ENCODE measurements at regions not wholly inside any gene's neighbourhood (a gene's known extent, or its start where the extent isn't known, plus 50 kb on each side); places are given as distances from the start of the nearest gene placed in this dataset.
"Not testable (repeated sequence)": the region's sequence is repeated elsewhere in the genome, so short reads cannot be mapped to it uniquely, and the experiment has no call there.

DNA sequence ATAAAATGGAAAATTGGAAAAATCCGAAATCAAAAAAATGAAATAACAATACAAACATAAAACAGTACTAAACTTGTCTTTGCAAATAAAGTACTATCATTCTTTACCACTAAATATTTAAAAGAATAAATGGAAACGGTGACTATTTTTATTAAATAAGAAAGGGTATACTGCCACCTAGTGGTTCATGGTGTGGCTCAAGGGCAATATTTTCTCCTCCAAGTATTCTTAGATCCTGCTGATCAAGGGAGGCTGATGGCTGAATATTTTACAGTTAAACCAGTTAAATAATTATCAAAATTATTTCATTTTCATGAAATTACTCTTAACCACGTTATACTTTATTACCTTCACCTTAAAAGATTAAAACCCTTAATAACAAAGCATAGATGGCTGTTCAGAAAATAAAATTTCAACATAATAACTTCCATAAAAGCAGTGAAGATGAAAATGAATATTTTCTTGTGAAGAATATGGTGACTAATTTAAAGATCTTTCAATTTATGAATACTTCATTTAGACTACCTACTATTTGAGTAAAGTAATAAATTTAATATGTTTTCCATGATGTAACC is 1793.9 kb downstream of the NCAM2 start:
- Histone ChIP-seq H3K9ac (ENCODE audit: low read depth, low read length) (no peak overlapping the region), H3K9me3 (ENCODE audit: control insufficient read depth, insufficient read depth, low read length) (no peaks in the 10 kb centered on the region), H3K4me1 (ENCODE audit: control insufficient read depth, insufficient read depth, low read length) (no peaks in the 10 kb centered on the region), H3K27ac (ENCODE audit: low read depth, low read length) (no peak overlapping the region), H3K36me3 (ENCODE audit: control insufficient read depth, insufficient read depth, low read length) (no peaks in the 10 kb centered on the region), H3K27me3 (ENCODE audit: control insufficient read depth, insufficient read depth, low read length) (no peaks in the 10 kb centered on the region), H3K4me3 (ENCODE audit: low read depth, low read length) (no peak overlapping the region)

DNA sequence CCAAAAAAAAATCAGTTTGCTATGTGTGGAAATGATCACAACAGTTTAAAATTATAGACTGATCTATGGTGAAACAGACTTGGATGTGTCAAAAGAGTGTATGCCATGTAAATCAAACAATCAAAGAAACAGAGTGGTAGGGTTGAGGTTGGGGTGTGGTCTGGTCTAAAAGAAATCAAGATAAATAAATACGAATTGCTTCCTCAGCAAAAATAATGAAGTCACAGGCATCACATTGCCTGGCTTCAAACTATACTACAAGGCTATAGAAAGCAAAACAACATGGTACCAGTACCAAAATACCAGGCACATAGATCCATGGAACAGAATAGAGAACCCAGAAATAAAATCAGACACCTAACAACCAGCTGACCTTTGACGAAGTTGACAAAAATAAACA is 1796.9 kb downstream of the NCAM2 start:
- Histone ChIP-seq H3K4me3 (ENCODE audit: low read depth, low read length) (no peak overlapping the region), H3K27me3 (ENCODE audit: control insufficient read depth, insufficient read depth, low read length) (no peaks in the 10 kb centered on the region), H3K27ac (ENCODE audit: low read depth, low read length) (no peak overlapping the region), H3K9ac (ENCODE audit: low read depth, low read length) (no peak overlapping the region), H3K9me3 (ENCODE audit: control insufficient read depth, insufficient read depth, low read length) (no peaks in the 10 kb centered on the region), H3K4me1 (ENCODE audit: control insufficient read depth, insufficient read depth, low read length) (no peaks in the 10 kb centered on the region), H3K36me3 (ENCODE audit: control insufficient read depth, insufficient read depth, low read length) (no peaks in the 10 kb centered on the region)

DNA sequence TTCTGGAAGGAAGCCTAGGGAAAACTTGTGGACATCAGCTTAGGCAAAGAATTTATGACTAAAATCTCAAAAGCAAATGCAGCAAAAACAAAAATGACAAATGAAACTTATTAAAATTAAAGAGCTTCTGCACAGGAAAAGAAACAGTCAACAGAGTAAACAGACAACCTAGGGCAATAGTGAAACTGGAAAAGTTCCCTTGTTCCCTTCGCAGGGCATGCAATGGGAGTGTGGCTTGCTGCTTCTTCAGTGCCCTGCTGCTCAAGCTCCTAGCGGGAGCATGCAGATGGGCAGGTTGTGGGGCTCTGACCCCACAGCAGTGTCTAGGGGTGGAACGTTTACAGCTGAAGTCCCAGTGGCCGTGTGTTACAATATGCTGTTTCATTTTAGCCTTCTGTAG is 1797.4 kb downstream of the NCAM2 start:
- Histone ChIP-seq H3K9me3 (ENCODE audit: control insufficient read depth, insufficient read depth, low read length) (no peaks in the 10 kb centered on the region), H3K36me3 (ENCODE audit: control insufficient read depth, insufficient read depth, low read length) (no peaks in the 10 kb centered on the region), H3K4me3 (ENCODE audit: low read depth, low read length) (no peak overlapping the region), H3K27ac (ENCODE audit: low read depth, low read length) (no peak overlapping the region), H3K27me3 (ENCODE audit: control insufficient read depth, insufficient read depth, low read length) (no peaks in the 10 kb centered on the region), H3K4me1 (ENCODE audit: control insufficient read depth, insufficient read depth, low read length) (no peaks in the 10 kb centered on the region), H3K9ac (ENCODE audit: low read depth, low read length) (no peak overlapping the region)

DNA sequence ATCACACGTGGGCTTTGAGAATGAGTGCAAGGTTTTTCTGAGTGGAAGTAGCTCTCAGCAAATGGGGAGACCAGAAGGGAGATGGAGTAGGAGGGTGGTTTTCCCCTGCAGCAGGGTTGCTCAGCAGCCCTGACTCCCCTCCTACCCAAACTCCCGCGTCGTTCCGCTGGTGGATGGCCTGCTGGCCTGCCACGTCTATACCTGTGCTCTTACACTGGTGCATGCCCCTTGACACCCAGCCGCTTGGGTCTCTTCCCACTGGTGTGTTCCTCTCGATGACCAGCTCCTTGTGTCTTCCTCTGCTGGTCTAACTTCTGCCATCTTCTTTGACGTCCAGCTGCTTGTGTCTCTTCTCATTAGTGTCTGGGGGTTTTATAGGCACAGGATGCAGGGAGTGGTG is 1797.9 kb downstream of the NCAM2 start:
- no peaks in the 10 kb centered on the region for H3K9me3 ChIP-seq (ENCODE audit: control insufficient read depth, insufficient read depth, low read length)
- no peak overlapping the region for H3K27ac ChIP-seq (ENCODE audit: low read depth, low read length)
- no peak overlapping the region for H3K4me3 ChIP-seq (ENCODE audit: low read depth, low read length)
- no peaks in the 10 kb centered on the region for H3K27me3 ChIP-seq (ENCODE audit: control insufficient read depth, insufficient read depth, low read length)
- H3K36me3 ChIP-seq (ENCODE audit: control insufficient read depth, insufficient read depth, low read length) = no peaks in the 10 kb centered on the region
- no peaks in the 10 kb centered on the region for H3K4me1 ChIP-seq (ENCODE audit: control insufficient read depth, insufficient read depth, low read length)
- no peak overlapping the region for H3K9ac ChIP-seq (ENCODE audit: low read depth, low read length)

DNA sequence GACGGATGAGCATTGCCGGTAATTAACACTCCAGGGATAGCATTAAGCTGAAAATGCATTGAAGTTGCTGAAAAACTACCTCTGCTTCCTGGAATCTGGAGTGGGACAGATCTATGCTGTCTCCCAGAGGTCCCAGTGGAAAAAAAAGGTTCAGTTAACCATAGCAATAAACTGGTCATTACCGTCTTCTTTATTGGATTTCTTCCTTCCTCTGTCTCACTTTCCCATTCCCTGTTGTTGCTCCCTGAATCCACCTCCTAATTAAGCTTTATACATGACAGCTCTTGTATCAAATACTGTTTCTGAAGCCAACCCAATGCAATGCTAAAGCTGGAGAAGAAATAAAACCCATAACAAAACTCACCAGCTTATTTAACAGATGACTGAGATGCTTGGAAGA is 1805.9 kb downstream of the NCAM2 start:
- H3K4me3 ChIP-seq (ENCODE audit: low read depth, low read length) = no peak overlapping the region
- no peaks in the 10 kb centered on the region for H3K9me3 ChIP-seq (ENCODE audit: control insufficient read depth, insufficient read depth, low read length)

DNA sequence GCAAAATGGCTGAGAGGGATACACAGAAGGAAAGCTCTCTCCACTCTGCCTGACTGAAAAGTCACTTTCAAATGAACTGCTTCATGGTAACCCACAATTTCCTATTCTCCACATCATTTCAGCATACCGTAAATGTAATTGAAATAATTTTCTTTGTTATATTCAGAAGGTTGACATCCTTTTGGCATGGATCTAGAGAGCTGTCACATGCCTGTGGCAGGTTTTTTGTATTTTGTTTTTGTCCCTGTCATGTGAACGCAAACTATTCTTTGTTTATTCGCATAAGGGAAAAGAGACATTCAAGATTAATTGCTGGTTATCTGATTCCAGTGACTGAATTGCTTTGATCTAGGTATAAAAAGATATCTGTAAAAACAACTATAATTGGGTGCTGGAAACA is 1808.1 kb downstream of the NCAM2 start:
- Histone ChIP-seq H3K27me3 (ENCODE audit: control insufficient read depth, insufficient read depth, low read length) (no peaks in the 10 kb centered on the region), H3K4me3 (ENCODE audit: low read depth, low read length) (no peak overlapping the region), H3K9ac (ENCODE audit: low read depth, low read length) (no peak overlapping the region), H3K4me1 (ENCODE audit: control insufficient read depth, insufficient read depth, low read length) (no peaks in the 10 kb centered on the region), H3K36me3 (ENCODE audit: control insufficient read depth, insufficient read depth, low read length) (no peaks in the 10 kb centered on the region), H3K27ac (ENCODE audit: low read depth, low read length) (no peak overlapping the region), H3K9me3 (ENCODE audit: control insufficient read depth, insufficient read depth, low read length) (no peaks in the 10 kb centered on the region)

More for the DNA sequence above, 1805.9 kb downstream of the NCAM2 start:
- no peak overlapping the region for H3K27ac ChIP-seq (ENCODE audit: low read depth, low read length)
- H3K36me3 ChIP-seq (ENCODE audit: control insufficient read depth, insufficient read depth, low read length) = no peaks in the 10 kb centered on the region
- H3K4me1 ChIP-seq (ENCODE audit: control insufficient read depth, insufficient read depth, low read length) = no peaks in the 10 kb centered on the region
- H3K27me3 ChIP-seq (ENCODE audit: control insufficient read depth, insufficient read depth, low read length) = no peaks in the 10 kb centered on the region
- no peak overlapping the region for H3K9ac ChIP-seq (ENCODE audit: low read depth, low read length)

DNA sequence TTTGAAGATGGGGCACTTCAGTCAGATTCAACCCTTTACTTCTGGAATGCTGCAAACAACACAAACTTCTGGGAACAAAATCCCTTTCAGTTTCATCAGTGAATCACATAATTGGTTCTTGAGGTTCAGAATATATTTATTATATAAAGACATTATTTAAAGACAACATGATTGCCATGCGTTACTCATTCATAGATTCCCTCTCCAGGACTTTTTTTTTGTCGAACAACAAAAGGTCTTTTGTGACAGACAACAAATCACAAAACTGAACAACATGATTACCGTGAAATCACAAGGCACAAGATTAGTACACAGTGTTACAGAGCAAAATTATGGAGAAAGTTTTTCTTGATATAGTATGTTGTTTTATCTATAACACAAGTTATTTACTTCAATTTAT is 1815.0 kb downstream of the NCAM2 start:
- Histone ChIP-seq H3K27me3 (ENCODE audit: control insufficient read depth, insufficient read depth, low read length) (no peaks in the 10 kb centered on the region), H3K9me3 (ENCODE audit: control insufficient read depth, insufficient read depth, low read length) (peaks cover 3% of the 10 kb centered on the region; the same call in 1 of the 2 replicates), H3K9ac (ENCODE audit: low read depth, low read length) (no peak overlapping the region), H3K4me3 (ENCODE audit: low read depth, low read length) (no peak overlapping the region), H3K27ac (ENCODE audit: low read depth, low read length) (no peak overlapping the region), H3K4me1 (ENCODE audit: control insufficient read depth, insufficient read depth, low read length) (no peaks in the 10 kb centered on the region), H3K36me3 (ENCODE audit: control insufficient read depth, insufficient read depth, low read length) (no peaks in the 10 kb centered on the region)

DNA sequence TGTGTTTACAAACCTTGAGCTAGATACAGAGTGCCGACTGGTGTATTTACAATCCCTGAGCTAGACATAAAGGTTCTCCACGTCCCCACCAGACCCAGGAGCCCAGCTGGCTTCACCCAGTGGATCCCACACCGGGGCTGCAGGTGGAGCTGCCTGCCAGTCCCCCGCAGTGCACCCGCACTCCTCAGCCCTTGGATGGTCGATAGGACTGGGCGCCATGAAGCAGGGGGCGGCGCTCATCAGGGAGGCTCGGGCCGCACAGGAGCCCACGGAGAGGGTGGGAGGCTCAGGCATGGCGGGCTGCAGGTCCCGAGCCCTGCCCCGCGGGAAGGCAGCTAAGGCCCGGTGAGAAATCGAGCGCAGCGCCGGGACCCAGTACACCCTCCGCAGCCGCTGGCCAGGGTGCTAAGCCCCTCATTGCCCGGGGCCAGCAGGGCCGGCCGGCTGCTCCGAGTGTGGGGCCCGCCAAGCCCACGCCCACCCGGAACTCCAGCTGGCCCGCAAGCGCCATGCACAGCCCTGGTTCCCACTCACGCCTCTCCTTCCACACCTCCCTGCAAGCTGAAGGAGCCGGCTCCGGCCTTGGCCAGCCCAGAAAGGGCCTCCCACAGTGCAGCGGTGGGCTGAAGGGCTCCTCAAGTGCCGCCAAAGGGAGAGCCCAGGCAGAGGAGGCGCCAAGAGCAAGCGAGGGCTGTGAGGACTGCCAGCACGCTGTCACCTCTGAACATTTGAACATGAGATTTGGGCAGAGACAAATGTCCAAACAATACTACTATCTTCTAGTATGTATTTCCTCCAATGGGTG is 1820.7 kb downstream of the NCAM2 start:
- H3K27me3 ChIP-seq (ENCODE audit: control insufficient read depth, insufficient read depth, low read length); H3K9ac ChIP-seq (ENCODE audit: low read depth, low read length); H3K36me3 ChIP-seq (ENCODE audit: control insufficient read depth, insufficient read depth, low read length); H3K4me1 ChIP-seq (ENCODE audit: control insufficient read depth, insufficient read depth, low read length); H3K4me3 ChIP-seq (ENCODE audit: low read depth, low read length); H3K9me3 ChIP-seq (ENCODE audit: control insufficient read depth, insufficient read depth, low read length); H3K27ac ChIP-seq (ENCODE audit: low read depth, low read length): not testable (repeated sequence)

DNA sequence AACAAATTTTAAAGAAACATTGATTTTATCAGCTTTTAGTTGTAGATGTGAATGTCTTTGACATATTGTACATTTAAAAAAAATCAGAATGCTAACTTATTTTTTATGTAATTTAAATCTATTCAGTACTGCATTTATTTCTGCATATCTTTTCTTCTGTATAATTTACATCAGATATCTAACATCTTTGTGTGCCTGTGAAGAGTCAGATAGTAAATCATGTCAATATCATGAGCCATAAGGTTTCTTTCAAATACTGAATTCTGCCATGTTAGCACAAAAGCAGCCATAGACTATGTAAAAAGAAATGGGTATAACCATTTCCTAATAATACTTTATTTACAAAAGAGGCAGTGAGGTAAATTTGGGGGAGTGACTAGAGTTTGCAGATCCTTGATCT is 1829.2 kb downstream of the NCAM2 start:
- Histone ChIP-seq H3K36me3 (ENCODE audit: control insufficient read depth, insufficient read depth, low read length) (no peaks in the 10 kb centered on the region), H3K27me3 (ENCODE audit: control insufficient read depth, insufficient read depth, low read length) (no peaks in the 10 kb centered on the region), H3K4me3 (ENCODE audit: low read depth, low read length) (no peak overlapping the region), H3K9me3 (ENCODE audit: control insufficient read depth, insufficient read depth, low read length) (peaks cover 8% of the 10 kb centered on the region; the same call in 1 of the 2 replicates), H3K4me1 (ENCODE audit: control insufficient read depth, insufficient read depth, low read length) (no peaks in the 10 kb centered on the region), H3K27ac (ENCODE audit: low read depth, low read length) (no peak overlapping the region), H3K9ac (ENCODE audit: low read depth, low read length) (no peak overlapping the region)

DNA sequence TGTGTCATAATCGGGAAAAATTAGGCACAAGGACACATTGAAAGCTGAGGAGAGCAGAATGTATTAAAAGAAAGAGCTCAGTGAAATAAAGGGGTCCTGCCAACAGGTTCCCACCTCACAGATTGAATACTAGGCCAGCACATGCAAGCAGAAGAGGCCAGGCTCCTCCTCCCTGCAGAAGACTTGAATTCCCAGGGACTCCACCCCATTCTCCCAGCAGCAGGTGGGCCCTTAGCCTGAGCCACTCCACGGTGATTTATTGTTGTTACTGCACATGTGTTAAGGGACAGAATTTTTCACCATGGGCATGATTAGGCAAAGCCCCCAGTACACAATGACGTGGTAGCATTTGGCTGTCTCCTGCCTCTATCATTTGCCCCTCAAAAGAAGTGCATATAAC is 1844.7 kb downstream of the NCAM2 start:
- H3K27me3 ChIP-seq (ENCODE audit: control insufficient read depth, insufficient read depth, low read length) = no peaks in the 10 kb centered on the region
- H3K36me3 ChIP-seq (ENCODE audit: control insufficient read depth, insufficient read depth, low read length) = no peaks in the 10 kb centered on the region
- H3K27ac ChIP-seq (ENCODE audit: low read depth, low read length) = no peak overlapping the region
- no peak overlapping the region for H3K4me3 ChIP-seq (ENCODE audit: low read depth, low read length)
- no peak overlapping the region for H3K9ac ChIP-seq (ENCODE audit: low read depth, low read length)
- H3K9me3 ChIP-seq (ENCODE audit: control insufficient read depth, insufficient read depth, low read length) = peaks cover 8% of the 10 kb centered on the region
- H3K4me1 ChIP-seq (ENCODE audit: control insufficient read depth, insufficient read depth, low read length) = no peaks in the 10 kb centered on the region

GRCh38 chr21:22855581-22855980 is 1857.4 kb downstream of the NCAM2 start:
- Histone ChIP-seq H3K4me1 (ENCODE audit: control insufficient read depth, insufficient read depth, low read length) (no peaks in the 10 kb centered on the region), H3K27me3 (ENCODE audit: control insufficient read depth, insufficient read depth, low read length) (no peaks in the 10 kb centered on the region), H3K27ac (ENCODE audit: low read depth, low read length) (no peak overlapping the region), H3K36me3 (ENCODE audit: control insufficient read depth, insufficient read depth, low read length) (no peaks in the 10 kb centered on the region), H3K4me3 (ENCODE audit: low read depth, low read length) (no peak overlapping the region), H3K9me3 (ENCODE audit: control insufficient read depth, insufficient read depth, low read length) (no peaks in the 10 kb centered on the region), H3K9ac (ENCODE audit: low read depth, low read length) (no peak overlapping the region)
